H1 (cell line): ENCODE measurements at regions not wholly inside any gene's neighbourhood (a gene's known extent, or its start where the extent isn't known, plus 50 kb on each side); places are given as distances from the start of the nearest gene placed in this dataset.

ENCODE experiments used
- CTCF ChIA-PET: fragments of 300-600 bp; sonication (Branson Sonifier 250); formaldehyde crosslinking; loops from one replicate; lab custom pipeline; 2021; ENCODE audit not compliant: partially characterized antibody; lab: Charles Lee
- POLR2A ChIA-PET: fragments of 300-600 bp; sonication (Branson Sonifier 250); formaldehyde crosslinking; loops from one replicate; lab custom pipeline; 2021; ENCODE audit warnings: inconsistent platforms; ENCODE audit not compliant: partially characterized antibody; lab: Charles Lee
- DNase-seq, 2 experiments: peaks; one replicate each; pipeline versions ENCODE4 v3.0.0 to v3.0.0-alpha.2; 2010 to 2022; ENCODE audit warnings: low spot score in 2 of 2, low read depth in 1 of 2, mixed read lengths in 1 of 2
- FAIRE-seq: peaks from 2 replicates; lab custom pipeline; 2011; peaks lifted over from hg19 to GRCh38; lab: Jason Lieb, UNC
- H2AFZ ChIP-seq: 2 replicates; pipeline ENCODE4 v1.8.1; 2012; ENCODE audit warnings: low read length, inconsistent platforms
- H2AK5ac ChIP-seq: 2 replicates; pipeline ENCODE4 v1.6.1; 2013; ENCODE audit warnings: low read depth, low read length
- H2BK120ac ChIP-seq: replicated peaks from 2 replicates; pipeline ENCODE3; 2013; ENCODE audit warnings: low read depth, low read length, inconsistent platforms
- H2BK12ac ChIP-seq: 2 replicates; pipeline ENCODE4 v1.6.1; 2013; ENCODE audit warnings: low read depth, low read length
- H2BK15ac ChIP-seq: 2 replicates; pipeline ENCODE4 v1.6.1; 2013; ENCODE audit warnings: low read length
- H2BK20ac ChIP-seq: 2 replicates; pipeline ENCODE4 v1.6.1; 2013; ENCODE audit warnings: low read length
- H2BK5ac ChIP-seq: 2 replicates; pipeline ENCODE4 v1.6.1; 2013; ENCODE audit warnings: low read depth, low read length
- H3K14ac ChIP-seq: 2 replicates; pipeline ENCODE4 v1.6.1; 2013; ENCODE audit warnings: inconsistent platforms; ENCODE audit not compliant: insufficient read length
- H3K18ac ChIP-seq: 2 replicates; pipeline ENCODE4 v1.6.1; 2013; ENCODE audit warnings: low read length; ENCODE audit errors: extremely low read depth
- H3K23ac ChIP-seq: 2 replicates; pipeline ENCODE4 v1.6.1; 2013; ENCODE audit warnings: inconsistent platforms; ENCODE audit not compliant: insufficient read length
- H3K23me2 ChIP-seq: 2 replicates; pipeline ENCODE4 v1.6.1; 2013; ENCODE audit warnings: low read depth, low read length
- H3K27ac ChIP-seq: 2 replicates; pipeline ENCODE4 v1.6.1; 2011; ENCODE audit warnings: low read depth, low read length, inconsistent platforms
- H3K27me3 ChIP-seq, 4 experiments: replicated peaks in 1 of 4; 1 replicate in 1 of 4; 2 replicates in 3 of 4; pipeline versions ENCODE4 v1.6.1 to v1.8.1; 2011 to 2013; ENCODE audit warnings: low read length in 3 of 4, mild to moderate bottlenecking in 3 of 4, inconsistent platforms in 2 of 4, mixed read lengths in 2 of 4, moderate library complexity in 1 of 4; ENCODE audit not compliant: control insufficient read depth in 3 of 4, insufficient read depth in 3 of 4; ENCODE audit errors: extremely low read depth in 1 of 4
- H3K36me3 ChIP-seq, 4 experiments: 2 replicates each; pipeline versions ENCODE4 v1.6.1 to v1.8.1; 2011 to 2013; ENCODE audit warnings: mild to moderate bottlenecking in 4 of 4, low read length in 3 of 4, moderate library complexity in 2 of 4, control low read depth in 1 of 4, inconsistent platforms in 1 of 4; ENCODE audit not compliant: insufficient read depth in 4 of 4, control insufficient read depth in 2 of 4
- H3K4ac ChIP-seq: replicated peaks from 2 replicates; pipeline ENCODE3; 2013; ENCODE audit warnings: low read length, low read depth, mixed read lengths, inconsistent platforms; ENCODE audit not compliant: insufficient read length
- H3K4me1 ChIP-seq, 4 experiments: replicated peaks in 1 of 4; 1 replicate in 1 of 4; 2 replicates in 3 of 4; pipeline versions ENCODE4 v1.6.1 to v1.8.1; 2011 to 2013; ENCODE audit warnings: low read length in 3 of 4, inconsistent platforms in 2 of 4, mixed read lengths in 1 of 4; ENCODE audit not compliant: insufficient read depth in 4 of 4, control insufficient read depth in 3 of 4
- H3K4me2 ChIP-seq, 2 experiments: 2 replicates each; pipeline versions ENCODE4 v1.6.1 to v1.8.1; 2011 to 2013; ENCODE audit warnings: low read depth in 2 of 2, low read length in 2 of 2, control low read depth in 1 of 2, inconsistent platforms in 1 of 2, mild to moderate bottlenecking in 1 of 2; ENCODE audit not compliant: insufficient read depth in 1 of 2
- H3K4me3 ChIP-seq, 4 experiments: fragments of 200-600, 300-600 bp in 1 of 4; sonication (generic), shearing (Covaris generic), sonication (Bioruptor Twin) in 1 of 4; 2 replicates each; pipeline versions ENCODE4 v1.5.1 to v1.8.1; 2011 to 2016; ENCODE audit warnings: low read length in 4 of 4, low read depth in 3 of 4, control low read depth in 2 of 4, inconsistent platforms in 2 of 4, mild to moderate bottlenecking in 2 of 4, mixed read lengths in 1 of 4, moderate library complexity in 1 of 4; ENCODE audit not compliant: insufficient read depth in 2 of 4; ENCODE audit errors: extremely low read depth in 1 of 4
- H3K56ac ChIP-seq: replicated peaks from 2 replicates; pipeline ENCODE3; 2013; ENCODE audit warnings: low read depth, mild to moderate bottlenecking, mixed read lengths, low read length, inconsistent platforms; ENCODE audit not compliant: insufficient read length
- H3K79me1 ChIP-seq: 2 replicates; pipeline ENCODE4 v1.6.1; 2013; ENCODE audit warnings: low read depth, low read length, control low read depth
- H3K79me2 ChIP-seq, 2 experiments: 2 replicates each; pipeline versions ENCODE4 v1.6.1 to v1.8.1; 2012 to 2013; ENCODE audit warnings: low read length in 2 of 2, mild to moderate bottlenecking in 2 of 2, inconsistent platforms in 1 of 2; ENCODE audit not compliant: insufficient read depth in 2 of 2, control insufficient read depth in 1 of 2
- H3K9ac ChIP-seq, 4 experiments: replicated peaks in 1 of 4; 1 replicate in 1 of 4; 2 replicates in 3 of 4; pipeline versions ENCODE4 v1.6.1 to v1.8.1; 2011 to 2013; ENCODE audit warnings: low read depth in 3 of 4, low read length in 3 of 4, control low read depth in 2 of 4, mild to moderate bottlenecking in 2 of 4, moderate library complexity in 2 of 4, inconsistent platforms in 1 of 4; ENCODE audit errors: extremely low read depth in 1 of 4
- H3K9me3 ChIP-seq, 2 experiments: 2 replicates each; pipeline versions ENCODE4 v1.6.1 to v1.8.1; 2012 to 2013; ENCODE audit warnings: mild to moderate bottlenecking in 2 of 2, moderate library complexity in 2 of 2, control low read depth in 1 of 2, inconsistent platforms in 1 of 2, low read depth in 1 of 2, low read length in 1 of 2, mixed read lengths in 1 of 2; ENCODE audit not compliant: insufficient read depth in 2 of 2
- H4K20me1 ChIP-seq, 2 experiments: replicated peaks in 1 of 2; 2 replicates each; pipeline versions ENCODE3 to v1.8.1; 2011 to 2013; ENCODE audit warnings: inconsistent platforms in 2 of 2, low read length in 2 of 2, mild to moderate bottlenecking in 1 of 2; ENCODE audit not compliant: insufficient read depth in 2 of 2, control insufficient read depth in 1 of 2
- H4K5ac ChIP-seq: 2 replicates; pipeline ENCODE4 v1.6.1; 2013; ENCODE audit warnings: low read length, low read depth, mixed read lengths, inconsistent platforms; ENCODE audit not compliant: insufficient read length
- H4K8ac ChIP-seq: 2 replicates; pipeline ENCODE4 v1.8.0; 2013; ENCODE audit warnings: mild to moderate bottlenecking, moderate library complexity, low read length, inconsistent platforms; ENCODE audit not compliant: insufficient read depth; ENCODE audit errors: extremely low read depth
- H4K91ac ChIP-seq: replicated peaks from 2 replicates; pipeline ENCODE3; 2013; ENCODE audit warnings: low read length, mixed read lengths, inconsistent platforms; ENCODE audit not compliant: insufficient read length
- BCL11A ChIP-seq, 2 experiments: IDR thresholded peaks; one replicate each; pipeline ENCODE4 v1.6.1; 2011; ENCODE audit warnings: low read depth in 2 of 2, low read length in 2 of 2, mild to moderate bottlenecking in 2 of 2
- CBX8 ChIP-seq: fragments of 300-800, 300-1000 bp; sonication (generic); IDR thresholded peaks from 2 replicates; pipeline ENCODE4 v1.7.1; 2016; ENCODE audit warnings: low read depth, low read length, borderline replicate concordance
- CEBPB ChIP-seq: IDR thresholded peaks from 2 replicates; pipeline ENCODE4 v1.6.1; 2012; ENCODE audit warnings: low read depth, low read length
- CREB1 ChIP-seq: IDR thresholded peaks from 2 replicates; pipeline ENCODE4 v1.6.1; 2012; ENCODE audit warnings: inconsistent platforms
- E2F6 ChIP-seq: IDR thresholded peaks from 2 replicates; pipeline ENCODE4 v1.6.1; 2012; ENCODE audit warnings: inconsistent platforms
- MAX ChIP-seq: IDR thresholded peaks from 2 replicates; pipeline ENCODE4 v1.6.1; 2012; ENCODE audit warnings: inconsistent platforms
- RAD21 ChIP-seq, 2 experiments: IDR thresholded peaks in 1 of 2; conservative IDR thresholded peaks in 1 of 2; 2 replicates each; pipeline ENCODE4 v1.6.1; 2011; ENCODE audit warnings: low read depth in 2 of 2, low read length in 2 of 2, improper control_type of control experiment in 1 of 2, inconsistent platforms in 1 of 2, mild to moderate bottlenecking in 1 of 2, moderate library complexity in 1 of 2
- SIX5 ChIP-seq: IDR thresholded peaks from 2 replicates; pipeline ENCODE4 v1.6.1; 2011; ENCODE audit warnings: mild to moderate bottlenecking, low read depth, low read length
- SP2 ChIP-seq: IDR thresholded peaks from 2 replicates; pipeline ENCODE4 v1.6.1; 2012; ENCODE audit warnings: mild to moderate bottlenecking, low read length, inconsistent platforms
- SP4 ChIP-seq: IDR thresholded peaks from 2 replicates; pipeline ENCODE4 v1.6.1; 2012; ENCODE audit warnings: low read length, inconsistent platforms
- YY1 ChIP-seq: IDR thresholded peaks from 2 replicates; pipeline ENCODE4 v1.6.1; 2011; ENCODE audit warnings: low read depth, mild to moderate bottlenecking, low read length
- ZNF274 ChIP-seq: IDR thresholded peaks from 2 replicates; pipeline ENCODE4 v1.7.0; 2012; ENCODE audit warnings: low read length, borderline replicate concordance; ENCODE audit errors: extremely low read depth
- WGBS, 2 experiments: shearing (Covaris generic) in 1 of 2; methylation state at CpG; one replicate each; pipeline versions ENCODE4 v1.1.6 to v1.1.7; 2013 to 2015; ENCODE audit warnings: low lambda C conversion rate in 2 of 2, mixed read lengths in 2 of 2, inconsistent platforms in 1 of 2, low coverage in 1 of 2, missing lambda C conversion rate in 1 of 2; ENCODE audit not compliant: insufficient replicate concordance in 2 of 2, insufficient coverage in 1 of 2, insufficient read length in 1 of 2; ENCODE audit errors: extremely low coverage in 1 of 2, missing lambda C conversion rate in 1 of 2; 5-methylcytosine and 5-hydroxymethylcytosine counted together

DNA sequence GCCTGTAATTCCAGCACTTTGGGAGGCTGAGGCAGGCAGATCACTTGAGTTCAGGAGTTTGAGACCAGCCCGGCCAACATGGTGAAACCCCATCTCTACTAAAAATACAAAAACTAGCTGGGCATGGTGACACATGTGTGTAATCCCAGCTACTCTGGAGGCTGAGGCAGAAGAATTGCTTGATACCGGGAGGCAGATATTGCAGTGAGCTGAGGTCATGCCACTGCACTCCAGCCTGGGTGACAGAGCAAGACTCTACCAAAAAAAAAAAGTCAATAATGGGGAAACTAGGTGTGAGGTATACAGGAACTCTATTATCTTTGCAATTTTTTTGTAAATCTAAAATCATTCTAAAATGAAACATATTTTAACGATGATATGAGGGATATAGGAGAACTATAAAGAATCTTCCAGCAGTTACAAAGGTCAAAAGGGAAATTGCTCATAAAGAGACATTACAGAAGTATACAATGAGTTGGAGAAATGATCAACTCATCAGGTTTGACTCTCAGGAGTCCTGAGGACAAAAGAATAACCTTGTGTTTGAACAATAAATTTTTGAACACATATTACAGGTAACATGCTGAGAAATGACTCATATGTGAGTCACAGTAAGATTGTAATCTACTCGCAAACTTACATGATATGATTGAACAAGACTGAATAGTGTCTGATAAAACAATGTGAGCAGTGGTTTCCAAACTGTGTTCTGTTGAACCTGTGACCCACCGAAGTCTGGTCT, 272.6 kb downstream of the FGFR2 start:
- H2AFZ ChIP-seq: no peak overlapping the region
- no peak overlapping the region for H3K4ac ChIP-seq
- H3K9ac ChIP-seq: no peak overlapping the region
- no peak overlapping the region for H2BK120ac ChIP-seq
- no peak overlapping the region for H3K23ac ChIP-seq
- H3K27me3 ChIP-seq: no peaks in the 10 kb centered on the region
- H2BK5ac ChIP-seq: no peak overlapping the region
- WGBS, 2 experiments: 90% methylated on average over 5 of the region's 5 CpGs; no CpG with 5 or more reads in 1 of the 2 experiments
- H4K8ac ChIP-seq: no peak overlapping the region
- H3K79me2 ChIP-seq: no peaks in the 10 kb centered on the region
- DNase-seq (no peak), FAIRE-seq (no peak)
- peaks cover 0 to 2% (median 0%) of the 10 kb centered on the region in 4 experiments; a peak in 1 of 7 replicates for H3K4me1 ChIP-seq
- no peak overlapping the region for H2BK20ac ChIP-seq
- CTCF ChIA-PET: no interaction called here
- no peak overlapping the region for H3K14ac ChIP-seq
- no peak overlapping the region for H4K91ac ChIP-seq
- POLR2A ChIA-PET: interaction anchor here (0.7 kb wide), 1 partner anchor 20 kb away, joined by 3 read pairs; no protein-coding TSS in a partner anchor
- H3K27ac ChIP-seq: no peak overlapping the region
- no peak overlapping the region for H3K4me2 ChIP-seq
- peaks cover 0 to 3% of the 10 kb centered on the region in 2 experiments; a peak in 1 of 4 replicates for H3K9me3 ChIP-seq
- no peak overlapping the region for H3K18ac ChIP-seq
- no peaks in the 10 kb centered on the region for H4K20me1 ChIP-seq
- H3K56ac ChIP-seq: no peak overlapping the region
- no peak overlapping the region for H3K4me3 ChIP-seq
- no peak overlapping the region for H2BK15ac ChIP-seq
- no peaks in the 10 kb centered on the region for H3K36me3 ChIP-seq
- H3K23me2 ChIP-seq: no peaks in the 10 kb centered on the region; the same call in 1 of the 2 replicates
- H2AK5ac ChIP-seq: no peak overlapping the region
- H4K5ac ChIP-seq: no peak overlapping the region
- no peak overlapping the region for H2BK12ac ChIP-seq
- H3K79me1 ChIP-seq: no peaks in the 10 kb centered on the region
- TF ChIP-seq CREB1: no peak
- TF ChIP-seq ZNF274: no peak
- TF ChIP-seq SIX5: no peak
- TF ChIP-seq MAX: no peak
- TF ChIP-seq BCL11A (IDR thresholded peaks at IDR 0.05; ENCODE audit: low read depth in 2 of 2, low read length in 2 of 2): no peak
- no peak for TF ChIP-seq E2F6
- TF ChIP-seq YY1: no peak
- no peak for TF ChIP-seq CBX8
- no peak for TF ChIP-seq SP2
- TF ChIP-seq CEBPB: no peak
- no peak for TF ChIP-seq RAD21 (IDR thresholded peaks at IDR 0.05 in 1 of 2, conservative IDR thresholded peaks at IDR 0.05 in 1 of 2; ENCODE audit: low read depth in 2 of 2, low read length in 2 of 2)
- no peak for TF ChIP-seq SP4
